Nephron (organoid): ENCODE measurements at regions not wholly inside any gene's neighbourhood (a gene's known extent, or its start where the extent isn't known, plus 50 kb on each side); places are given as distances from the start of the nearest gene placed in this dataset.

Experiments used
- H3K27ac Mint-ChIP-seq, 3 experiments: 2 replicates each; pipeline ENCODE4 v1.8.0; 2020; ENCODE audit warnings: mixed read lengths in 3 of 3, mild to moderate bottlenecking in 2 of 3, moderate library complexity in 1 of 3
- H3K27me3 Mint-ChIP-seq: 2 replicates; pipeline ENCODE4 v1.8.0; 2021; ENCODE audit warnings: low read depth, mild to moderate bottlenecking, moderate library complexity, mixed read lengths
- H3K36me3 Mint-ChIP-seq: 2 replicates; pipeline ENCODE4 v1.8.0; 2020; ENCODE audit warnings: low read depth, mixed read lengths
- H3K4me1 Mint-ChIP-seq: 2 replicates; pipeline ENCODE4 v1.8.0; 2020; ENCODE audit warnings: mixed read lengths
- H3K4me3 Mint-ChIP-seq, 3 experiments: 2 replicates each; pipeline ENCODE4 v1.8.0; 2020; ENCODE audit warnings: mild to moderate bottlenecking in 3 of 3, mixed read lengths in 3 of 3, moderate library complexity in 2 of 3
- H3K9me3 Mint-ChIP-seq: 2 replicates; pipeline ENCODE4 v1.8.0; 2020; ENCODE audit warnings: mixed read lengths
- TF ChIP-seq, protein P1 (sequence below), 3 experiments: fragments of 200-600 bp; sonication (generic); IDR thresholded peaks; one replicate each; pipeline ENCODE4 v1.5.0; 2021; ENCODE audit warnings: antibody characterized with exemption in 3 of 3; ENCODE audit not compliant: unreplicated experiment in 3 of 3

DNA sequence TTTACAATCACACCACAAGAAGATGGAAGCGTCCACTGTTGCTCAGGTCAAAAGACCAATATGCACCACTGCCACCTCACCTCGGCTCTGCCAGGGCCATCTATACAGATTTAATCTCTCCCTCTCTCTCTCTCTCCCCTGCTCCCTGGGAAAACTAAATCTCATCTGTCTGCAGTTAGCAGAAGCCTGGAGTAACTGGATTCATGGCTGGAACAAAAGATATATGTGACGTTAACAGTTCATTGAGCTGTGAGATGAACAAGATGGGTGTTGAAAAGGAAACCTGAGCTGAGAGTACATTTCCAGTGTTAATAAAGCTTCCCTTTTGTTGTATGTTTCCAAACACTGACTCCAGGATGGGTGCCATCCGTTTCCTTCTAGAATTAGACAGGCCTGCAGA lies 369.7 kb downstream of the CDK5RAP2 start:
- TF ChIP-seq, protein P1, sequence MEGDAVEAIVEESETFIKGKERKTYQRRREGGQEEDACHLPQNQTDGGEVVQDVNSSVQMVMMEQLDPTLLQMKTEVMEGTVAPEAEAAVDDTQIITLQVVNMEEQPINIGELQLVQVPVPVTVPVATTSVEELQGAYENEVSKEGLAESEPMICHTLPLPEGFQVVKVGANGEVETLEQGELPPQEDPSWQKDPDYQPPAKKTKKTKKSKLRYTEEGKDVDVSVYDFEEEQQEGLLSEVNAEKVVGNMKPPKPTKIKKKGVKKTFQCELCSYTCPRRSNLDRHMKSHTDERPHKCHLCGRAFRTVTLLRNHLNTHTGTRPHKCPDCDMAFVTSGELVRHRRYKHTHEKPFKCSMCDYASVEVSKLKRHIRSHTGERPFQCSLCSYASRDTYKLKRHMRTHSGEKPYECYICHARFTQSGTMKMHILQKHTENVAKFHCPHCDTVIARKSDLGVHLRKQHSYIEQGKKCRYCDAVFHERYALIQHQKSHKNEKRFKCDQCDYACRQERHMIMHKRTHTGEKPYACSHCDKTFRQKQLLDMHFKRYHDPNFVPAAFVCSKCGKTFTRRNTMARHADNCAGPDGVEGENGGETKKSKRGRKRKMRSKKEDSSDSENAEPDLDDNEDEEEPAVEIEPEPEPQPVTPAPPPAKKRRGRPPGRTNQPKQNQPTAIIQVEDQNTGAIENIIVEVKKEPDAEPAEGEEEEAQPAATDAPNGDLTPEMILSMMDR (IDR thresholded peaks at IDR 0.05; ENCODE audit: unreplicated experiment in 3 of 3): no peak
- Mint-ChIP-seq H3K4me3 (no peak overlapping the region), H3K4me1 (no peaks in the 10 kb centered on the region), H3K27me3 (no peaks in the 10 kb centered on the region), H3K27ac (no peak overlapping the region), H3K36me3 (no peaks in the 10 kb centered on the region), H3K9me3 (no peaks in the 10 kb centered on the region)

DNA sequence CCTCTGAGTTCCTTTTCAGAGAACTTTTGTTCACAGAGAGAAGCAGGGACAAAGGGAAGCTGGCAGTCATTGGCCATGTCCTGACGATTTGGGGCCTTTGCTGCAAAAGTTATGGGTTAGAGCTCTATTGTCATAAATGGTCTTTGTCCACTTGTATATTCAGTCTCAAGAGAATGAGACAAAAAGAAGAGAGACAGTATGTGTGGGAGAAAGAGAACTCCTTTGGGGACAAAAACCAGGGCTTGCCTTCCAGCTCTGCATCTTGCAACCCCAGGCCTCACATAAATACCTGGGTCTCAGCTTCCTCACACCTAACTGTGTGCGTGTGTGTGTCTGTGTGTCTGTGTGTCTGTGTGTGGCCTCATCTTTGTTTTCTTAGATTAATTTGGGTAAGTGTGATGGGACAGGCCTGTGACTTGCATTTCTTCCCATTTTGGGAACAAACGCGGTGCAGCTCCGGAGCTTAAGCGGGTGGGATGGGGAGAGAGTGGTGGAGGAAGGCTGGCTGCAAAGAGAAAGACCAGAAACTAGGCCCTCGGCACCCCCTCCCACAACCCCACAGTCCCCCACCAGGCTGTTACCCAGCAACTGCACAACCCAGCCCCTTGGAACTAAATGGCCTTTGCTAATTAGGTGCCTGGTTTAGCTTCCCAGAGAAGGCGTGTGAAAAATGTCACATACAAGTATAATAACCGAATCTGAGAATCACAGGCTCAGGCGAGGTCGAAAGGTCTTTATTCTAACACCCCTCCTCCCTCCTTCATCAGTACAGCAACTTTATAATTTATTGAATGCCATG lies 376.9 kb downstream of the CDK5RAP2 start:
- H3K36me3 Mint-ChIP-seq: no peaks in the 10 kb centered on the region
- H3K4me1 Mint-ChIP-seq: no peaks in the 10 kb centered on the region
- H3K27ac Mint-ChIP-seq: no peak overlapping the region
- H3K27me3 Mint-ChIP-seq: no peaks in the 10 kb centered on the region
- H3K4me3 Mint-ChIP-seq: no peak overlapping the region
- TF ChIP-seq, protein P1 (IDR thresholded peaks at IDR 0.05; ENCODE audit: unreplicated experiment in 3 of 3): no peak
- H3K9me3 Mint-ChIP-seq: no peaks in the 10 kb centered on the region

DNA sequence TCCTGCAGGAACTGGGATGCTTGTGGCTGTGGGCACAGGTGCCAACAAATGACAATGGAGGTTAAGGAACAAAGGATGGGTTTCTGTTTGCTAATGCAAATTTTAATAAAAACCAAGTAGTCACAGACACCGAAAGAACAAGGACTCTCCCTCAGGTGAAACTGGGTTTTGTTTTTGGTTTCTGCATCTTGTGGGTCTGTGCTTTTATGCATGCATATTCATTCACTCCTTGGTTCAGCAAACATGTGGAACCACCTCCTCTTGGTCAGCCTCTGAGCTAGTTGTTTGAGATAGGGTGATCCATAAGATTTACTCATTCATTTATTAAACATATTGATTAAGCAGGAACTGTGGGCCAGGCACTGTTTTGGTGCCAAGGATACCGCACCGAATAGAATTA lies 381.9 kb downstream of the CDK5RAP2 start:
- Mint-ChIP-seq H3K36me3 (no peaks in the 10 kb centered on the region), H3K4me1 (no peaks in the 10 kb centered on the region), H3K4me3 (no peak overlapping the region), H3K9me3 (no peaks in the 10 kb centered on the region), H3K27ac (no peak overlapping the region), H3K27me3 (peaks cover 3% of the 10 kb centered on the region)
- TF ChIP-seq, protein P1 (IDR thresholded peaks at IDR 0.05; ENCODE audit: unreplicated experiment in 3 of 3): no peak

DNA sequence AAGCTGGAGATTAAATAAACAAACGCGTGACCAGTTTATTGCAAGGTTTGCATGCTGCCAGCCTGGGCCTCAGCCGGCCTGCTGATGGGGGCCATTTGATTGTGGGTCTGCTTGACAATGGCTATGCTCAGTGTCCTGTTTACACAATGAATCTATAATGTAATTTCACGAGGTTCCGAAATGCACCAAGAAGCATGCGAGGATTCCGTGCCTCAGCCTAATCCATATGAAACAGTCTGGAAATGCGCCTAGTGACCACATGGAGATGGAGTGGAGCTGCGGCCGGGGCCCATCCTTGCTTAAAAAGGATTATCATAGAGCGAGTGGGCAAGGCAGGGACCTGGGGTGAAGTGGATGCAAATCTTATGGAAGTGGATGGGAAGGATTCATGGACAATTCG lies 382.4 kb downstream of the CDK5RAP2 start:
- Mint-ChIP-seq H3K36me3 (no peaks in the 10 kb centered on the region), H3K4me1 (no peaks in the 10 kb centered on the region), H3K4me3 (no peak overlapping the region), H3K27ac (no peak overlapping the region), H3K9me3 (no peaks in the 10 kb centered on the region), H3K27me3 (peaks cover 3% of the 10 kb centered on the region)
- TF ChIP-seq, protein P1 (IDR thresholded peaks at IDR 0.05; ENCODE audit: unreplicated experiment in 3 of 3): no peak

DNA sequence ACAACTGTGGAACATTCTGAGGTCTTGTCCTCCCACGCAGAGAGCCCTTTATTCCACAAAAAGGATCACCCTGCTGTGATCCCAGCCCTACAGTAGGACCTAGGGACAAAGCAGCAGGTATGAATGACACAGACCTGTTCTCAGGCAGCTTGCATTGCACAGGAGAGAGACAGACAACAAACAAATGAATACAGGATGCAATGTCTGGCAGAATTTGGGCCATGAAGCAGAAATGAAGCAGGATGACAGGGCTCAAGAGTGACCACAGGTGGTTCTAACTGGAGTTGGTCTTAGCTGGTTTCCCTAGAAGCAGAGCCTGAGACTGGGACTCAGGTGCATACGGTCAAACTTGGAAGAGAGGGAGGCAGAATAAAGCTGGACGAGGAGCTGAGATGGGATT lies 388.8 kb downstream of the CDK5RAP2 start:
- TF ChIP-seq, protein P1 (IDR thresholded peaks at IDR 0.05; ENCODE audit: unreplicated experiment in 3 of 3): no peak
- peaks cover 10% of the 10 kb centered on the region for H3K27me3 Mint-ChIP-seq
- no peaks in the 10 kb centered on the region for H3K9me3 Mint-ChIP-seq
- H3K4me1 Mint-ChIP-seq: no peaks in the 10 kb centered on the region
- no peak overlapping the region for H3K27ac Mint-ChIP-seq
- H3K4me3 Mint-ChIP-seq: no peak overlapping the region
- no peaks in the 10 kb centered on the region for H3K36me3 Mint-ChIP-seq

DNA sequence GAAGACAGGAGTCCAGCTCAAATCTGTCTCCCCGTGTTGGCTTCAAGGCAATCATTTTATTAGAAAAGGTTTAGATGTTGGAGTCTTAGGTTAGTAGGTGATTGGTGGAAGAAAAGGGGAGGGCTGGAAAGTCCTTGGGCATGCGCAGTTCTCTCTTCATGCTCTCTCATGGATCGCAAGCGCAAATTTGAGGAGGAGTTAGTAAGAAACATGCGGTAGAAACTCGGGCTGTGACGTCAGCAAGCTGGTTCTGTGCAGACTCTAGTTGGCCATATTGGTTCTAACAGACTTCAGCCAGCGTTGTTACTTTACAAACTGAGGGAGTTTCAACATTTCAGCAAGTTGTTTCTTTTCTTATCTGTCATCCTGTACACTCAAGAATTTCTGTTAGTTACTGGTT lies 392.2 kb downstream of the CDK5RAP2 start:
- no peaks in the 10 kb centered on the region for H3K9me3 Mint-ChIP-seq
- no peak overlapping the region for H3K4me3 Mint-ChIP-seq
- peaks cover 13% of the 10 kb centered on the region for H3K27me3 Mint-ChIP-seq
- TF ChIP-seq, protein P1 (IDR thresholded peaks at IDR 0.05; ENCODE audit: unreplicated experiment in 3 of 3): no peak
- H3K36me3 Mint-ChIP-seq: no peaks in the 10 kb centered on the region
- H3K27ac Mint-ChIP-seq: no peak overlapping the region
- no peaks in the 10 kb centered on the region for H3K4me1 Mint-ChIP-seq
